ENCODE measurements at regions not wholly inside any gene's neighbourhood (a gene's known extent, or its start where the extent isn't known, plus 50 kb on each side); places are given as distances from the start of the nearest gene placed in this dataset.

GRCh38 chr6:102742754-102743356, 1349.3 kb downstream of the GRIK2 start:
- no peak overlapping the region for H2AFZ ChIP-seq (ENCODE audit: low read depth, low read length)
- no peaks in the 10 kb centered on the region for H3K36me3 ChIP-seq (ENCODE audit: control insufficient read depth, insufficient read depth, low read length)
- ATAC-seq (no peak), FAIRE-seq (no peak), DNase-seq (ENCODE audit: extremely low read depth in 1 of 4, low spot score in 3 of 4) (no peak)
- no peak overlapping the region for H3K9ac ChIP-seq (ENCODE audit: insufficient read depth in 1 of 2, low read depth in 2 of 2, low read length in 2 of 2)
- 0% methylated on average over 7 of the region's 7 CpGs for WGBS (ENCODE audit: insufficient coverage, low coverage, missing lambda C conversion rate)
- in situ Hi-C loops (cut with MboI) (no loop called here), intact Hi-C loops (cut with micrococcal nuclease) (no loop called here)
- no peaks in the 10 kb centered on the region for H4K20me1 ChIP-seq (replicated peaks; ENCODE audit: control insufficient read depth, insufficient read depth, low read length)
- no peaks in the 10 kb centered on the region for H3K79me2 ChIP-seq (ENCODE audit: control insufficient read depth, insufficient read depth, low read length)
- no TSS peak for BruUV-seq (replicated peaks)
- ChIA-PET CTCF (ENCODE audit: low intra/inter-chr PET ratio) (no interaction called here), POLR2A (no interaction called here)
- H3K4me1 ChIP-seq (replicated peaks in 1 of 2; ENCODE audit: control insufficient read depth in 2 of 2, insufficient read depth in 2 of 2, low read length in 2 of 2), result no peaks in the 10 kb centered on the region
- H3K27ac ChIP-seq (ENCODE audit: extremely low read depth, low read depth, low read length), result no peak overlapping the region
- no peaks in the 10 kb centered on the region for H3K9me1 ChIP-seq (ENCODE audit: control insufficient read depth, insufficient read depth, low read length)
- H3K4me3 ChIP-seq, result no peak overlapping the region
- no peak overlapping the region for H3K4me2 ChIP-seq (ENCODE audit: insufficient read depth, low read length)
- H3K27me3 ChIP-seq (ENCODE audit: control insufficient read depth in 2 of 2, insufficient read depth in 2 of 2, low read length in 2 of 2), result no peaks in the 10 kb centered on the region
- H3K9me3 ChIP-seq (replicated peaks; ENCODE audit: control insufficient read depth, insufficient read depth, low read depth, low read length), result no peaks in the 10 kb centered on the region
- TF ChIP-seq KHSRP (IDR thresholded peaks at IDR 0.05) (no peak), MITF (IDR thresholded peaks at IDR 0.05) (no peak), ZNF175 (CRISPR knock-in tag; IDR thresholded peaks at IDR 0.05; ENCODE audit: low read depth) (no peak), ZZZ3 (IDR thresholded peaks at IDR 0.05) (no peak), MTA3 (IDR thresholded peaks at IDR 0.05; ENCODE audit: borderline replicate concordance) (no peak), ZNF408 (CRISPR knock-in tag; IDR thresholded peaks at IDR 0.05; ENCODE audit: low read depth) (no peak), CHAMP1 (IDR thresholded peaks at IDR 0.05) (no peak), ZNF395 (CRISPR knock-in tag; IDR thresholded peaks at IDR 0.05) (no peak), NFYB (IDR thresholded peaks at IDR 0.05; ENCODE audit: extremely low read depth, insufficient read length) (no peak), SMARCB1 (IDR thresholded peaks at IDR 0.05; ENCODE audit: insufficient read length, low read depth) (no peak), SIX5 (IDR thresholded peaks at IDR 0.05; ENCODE audit: borderline replicate concordance in 1 of 2, insufficient read depth in 1 of 2, low read depth in 1 of 2, low read length in 2 of 2) (no peak), FOXJ3 (CRISPR knock-in tag; IDR thresholded peaks at IDR 0.05) (no peak), ILF3 (IDR thresholded peaks at IDR 0.05; ENCODE audit: borderline replicate concordance) (no peak), E4F1 (CRISPR knock-in tag; IDR thresholded peaks at IDR 0.05; ENCODE audit: borderline replicate concordance) (no peak), MEF2D (tag; conservative IDR thresholded peaks at IDR 0.05; ENCODE audit: low read depth) (no peak), RBM25 (IDR thresholded peaks at IDR 0.05; ENCODE audit: low read depth, low read length, severe bottlenecking) (no peak)
